ENCODE measurements at regions not wholly inside any gene's neighbourhood (a gene's known extent, or its start where the extent isn't known, plus 50 kb on each side); places are given as distances from the start of the nearest gene placed in this dataset.

DNA sequence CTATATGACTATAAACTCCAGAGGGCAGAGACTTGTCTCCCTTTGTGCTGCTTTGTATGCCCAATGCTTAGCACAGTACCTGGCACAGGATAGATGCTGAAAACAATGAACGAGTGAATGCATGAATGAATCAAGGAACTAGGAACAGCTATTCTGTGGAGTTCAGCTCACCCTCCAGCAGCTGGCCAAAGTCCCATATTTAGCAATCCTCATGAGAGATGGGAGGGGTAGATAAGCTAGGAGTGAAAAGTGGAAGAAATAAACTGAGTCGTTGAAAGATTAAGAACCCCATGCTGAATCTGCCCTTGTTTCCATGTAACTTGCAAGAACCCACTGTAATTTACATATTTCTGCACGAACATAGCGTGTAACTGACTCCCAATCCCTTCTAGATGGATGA is 106.5 kb downstream of the MAFB start:
- no peak for DNase-seq (ENCODE audit: insufficient read length, low spot score)
- no peak for FAIRE-seq
- TF ChIP-seq, protein P1, sequence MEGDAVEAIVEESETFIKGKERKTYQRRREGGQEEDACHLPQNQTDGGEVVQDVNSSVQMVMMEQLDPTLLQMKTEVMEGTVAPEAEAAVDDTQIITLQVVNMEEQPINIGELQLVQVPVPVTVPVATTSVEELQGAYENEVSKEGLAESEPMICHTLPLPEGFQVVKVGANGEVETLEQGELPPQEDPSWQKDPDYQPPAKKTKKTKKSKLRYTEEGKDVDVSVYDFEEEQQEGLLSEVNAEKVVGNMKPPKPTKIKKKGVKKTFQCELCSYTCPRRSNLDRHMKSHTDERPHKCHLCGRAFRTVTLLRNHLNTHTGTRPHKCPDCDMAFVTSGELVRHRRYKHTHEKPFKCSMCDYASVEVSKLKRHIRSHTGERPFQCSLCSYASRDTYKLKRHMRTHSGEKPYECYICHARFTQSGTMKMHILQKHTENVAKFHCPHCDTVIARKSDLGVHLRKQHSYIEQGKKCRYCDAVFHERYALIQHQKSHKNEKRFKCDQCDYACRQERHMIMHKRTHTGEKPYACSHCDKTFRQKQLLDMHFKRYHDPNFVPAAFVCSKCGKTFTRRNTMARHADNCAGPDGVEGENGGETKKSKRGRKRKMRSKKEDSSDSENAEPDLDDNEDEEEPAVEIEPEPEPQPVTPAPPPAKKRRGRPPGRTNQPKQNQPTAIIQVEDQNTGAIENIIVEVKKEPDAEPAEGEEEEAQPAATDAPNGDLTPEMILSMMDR (IDR thresholded peaks at IDR 0.05; ENCODE audit: insufficient read depth, missing control alignments): no peak

DNA sequence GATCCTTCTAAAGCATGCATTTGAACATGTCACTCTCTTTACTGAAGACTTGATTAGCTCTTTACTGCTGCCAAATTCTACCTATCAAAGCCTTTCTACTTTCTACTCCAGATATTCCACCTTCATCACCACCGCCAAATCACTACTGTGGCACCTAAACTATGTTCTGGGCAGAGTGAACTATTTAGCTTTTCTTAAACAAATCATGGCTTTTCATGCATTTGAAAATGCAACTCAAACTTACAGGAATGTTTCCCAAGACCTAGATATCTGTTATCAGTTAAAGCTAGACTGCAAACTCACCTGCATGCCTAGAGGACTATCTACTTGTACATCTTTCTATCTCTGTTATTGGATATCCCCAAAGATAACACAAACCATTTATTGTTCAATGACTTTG is 109.3 kb downstream of the MAFB start:
- FAIRE-seq (no peak), DNase-seq (ENCODE audit: insufficient read length, low spot score) (no peak)
- TF ChIP-seq, protein P1 (IDR thresholded peaks at IDR 0.05; ENCODE audit: insufficient read depth, missing control alignments): no peak

DNA sequence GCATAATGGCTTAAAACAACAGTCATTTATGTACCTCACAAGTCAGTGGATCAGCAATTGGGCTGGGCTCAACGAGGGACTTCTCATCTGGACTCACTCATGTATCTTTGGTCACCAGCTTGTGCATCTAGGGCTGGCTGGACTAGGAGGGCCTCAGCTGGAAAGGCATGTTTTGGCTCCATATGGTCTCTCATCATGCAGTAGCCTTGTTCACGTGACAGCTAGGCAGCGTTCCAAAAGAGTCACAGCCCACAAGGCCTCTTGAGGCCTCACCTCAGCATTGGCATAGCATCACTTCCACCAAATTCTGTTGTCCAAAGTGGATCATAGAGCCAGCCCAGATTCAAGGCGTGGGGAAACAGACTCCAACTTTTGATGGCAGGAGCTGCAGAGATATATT is 110.1 kb downstream of the MAFB start:
- FAIRE-seq (no peak), DNase-seq (ENCODE audit: insufficient read length, low spot score) (no peak)
- TF ChIP-seq, protein P1 (IDR thresholded peaks at IDR 0.05; ENCODE audit: insufficient read depth, missing control alignments): no peak

DNA sequence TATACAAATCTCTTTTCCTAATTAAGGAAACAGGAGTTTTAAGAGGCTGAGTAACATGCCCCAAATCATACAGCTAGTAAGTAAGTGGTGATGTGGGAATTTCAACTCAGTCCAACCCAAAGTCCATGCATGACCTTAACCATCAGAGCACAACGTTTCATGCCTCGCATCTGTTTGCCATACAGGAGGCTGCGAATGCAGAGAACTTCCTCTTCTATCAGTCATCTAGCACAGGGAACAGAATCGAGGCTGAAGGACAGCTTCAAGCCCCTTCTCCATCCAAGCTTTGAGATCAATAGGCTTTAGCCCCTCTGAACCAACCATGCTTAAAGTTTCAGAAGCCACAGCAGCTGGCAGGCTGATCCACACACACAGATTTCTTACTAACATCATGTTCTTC is 113.2 kb downstream of the MAFB start:
- FAIRE-seq (no peak), DNase-seq (ENCODE audit: insufficient read length, low spot score) (no peak)
- TF ChIP-seq, protein P1 (IDR thresholded peaks at IDR 0.05; ENCODE audit: insufficient read depth, missing control alignments): no peak

DNA sequence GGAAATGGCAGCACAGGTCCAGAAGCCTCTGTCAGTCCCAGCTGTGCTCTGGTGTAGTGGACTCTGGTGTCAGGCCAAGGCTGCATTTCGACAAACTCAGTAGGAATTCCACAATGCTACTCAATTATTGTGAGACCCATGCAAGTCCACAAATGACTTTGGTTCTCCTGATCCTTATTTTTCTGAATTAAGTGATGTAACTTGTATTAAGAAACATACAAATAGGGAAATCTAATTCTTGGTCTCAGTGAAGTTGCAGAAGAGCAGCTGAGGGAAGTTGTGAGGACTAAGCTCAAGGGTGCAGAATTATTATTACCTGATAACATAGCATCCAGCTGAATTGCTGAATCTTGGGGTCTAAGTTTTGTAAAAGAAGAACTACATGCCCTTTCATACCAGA is 116.8 kb downstream of the MAFB start:
- FAIRE-seq (no peak), DNase-seq (ENCODE audit: insufficient read length, low spot score) (no peak)
- TF ChIP-seq, protein P1 (IDR thresholded peaks at IDR 0.05; ENCODE audit: insufficient read depth, missing control alignments): no peak

GRCh38 chr20:40571639-40572038 is 117.4 kb downstream of the MAFB start:
- FAIRE-seq (no peak), DNase-seq (ENCODE audit: insufficient read length, low spot score) (no peak)
- TF ChIP-seq, protein P1 (IDR thresholded peaks at IDR 0.05; ENCODE audit: insufficient read depth, missing control alignments): no peak

- FAIRE-seq: no peak
- no peak for DNase-seq (ENCODE audit: insufficient read length, low spot score)
- TF ChIP-seq, protein P1 (IDR thresholded peaks at IDR 0.05; ENCODE audit: insufficient read depth, missing control alignments): no peak
Measured at GRCh38 chr20:40568200-40568599, 120.8 kb downstream of the MAFB start.

Measured in D721Med (cell line).